Ascending aorta (tissue), 2 donors: ENCODE measurements at regions not wholly inside any gene's neighbourhood (a gene's known extent, or its start where the extent isn't known, plus 50 kb on each side); places are given as distances from the start of the nearest gene placed in this dataset.

Experiments used
- DNase-seq, 2 donors: peaks; one replicate each; pipeline ENCODE4 v3.0.0-alpha.2; 2019; ENCODE audit warnings: low spot score in 2 of 2
- H3K27ac ChIP-seq, 2 donors: fragments of 200-600 bp; sonication (generic); one replicate each; pipeline ENCODE4 v1.5.1; 2016 to 2017; ENCODE audit warnings: mild to moderate bottlenecking in 1 of 2
- H3K27me3 ChIP-seq: fragments of 200-600 bp; sonication (generic); one replicate; pipeline ENCODE4 v1.5.1; 2017
- H3K36me3 ChIP-seq, 2 donors: fragments of 200-600 bp; sonication (generic); one replicate each; pipeline ENCODE4 v1.5.1; 2016
- H3K4me1 ChIP-seq, 2 donors: fragments of 200-600 bp; sonication (generic); one replicate each; pipeline ENCODE4 v1.5.1; 2016 to 2017; ENCODE audit warnings: mild to moderate bottlenecking in 1 of 2
- H3K4me3 ChIP-seq, 2 donors: fragments of 200-600 bp; sonication (generic); one replicate each; pipeline ENCODE4 v1.5.1; 2016 to 2017; ENCODE audit warnings: mild to moderate bottlenecking in 1 of 2
- H3K9me3 ChIP-seq, 2 donors: fragments of 200-600 bp; sonication (generic); one replicate each; pipeline ENCODE4 v1.5.1; 2016
- CTCF ChIP-seq, 3 experiments: fragments of 200-600 bp in 2 of 3; fragments of 450-650 bp in 1 of 3; sonication (generic) in 2 of 3; IDR thresholded peaks; one replicate each; pipeline ENCODE4 v1.5.1; 2016 to 2019; ENCODE audit warnings: antibody characterized with exemption in 3 of 3, mild to moderate bottlenecking in 1 of 3, moderate library complexity in 1 of 3
- intact Hi-C: fragments of 100-400 bp; cut with DNase I; formaldehyde crosslinking; loops from one replicate; pipeline ENCODE4 v1.15.1; 2023

GRCh38 chr10:62657244-62657835, 147.2 kb upstream of the ADO start:
- no peak overlapping the region for H3K27ac ChIP-seq
- no peak for DNase-seq
- H3K4me3 ChIP-seq = no peak overlapping the region
- H3K36me3 ChIP-seq = no peaks in the 10 kb centered on the region
- peaks cover 0 to 4% of the 10 kb centered on the region in 2 donors for H3K4me1 ChIP-seq
- H3K9me3 ChIP-seq = no peaks in the 10 kb centered on the region
- TF ChIP-seq CTCF (IDR thresholded peaks at IDR 0.05) = no peak
- no peaks in the 10 kb centered on the region for H3K27me3 ChIP-seq
- intact Hi-C loops = no loop called here

GRCh38 chr10:62658516-62658915, 146.0 kb upstream of the ADO start:
- no peak for TF ChIP-seq CTCF (IDR thresholded peaks at IDR 0.05)
- Histone ChIP-seq H3K4me1 (peaks cover 0 to 4% of the 10 kb centered on the region in 2 donors), H3K36me3 (no peaks in the 10 kb centered on the region), H3K9me3 (no peaks in the 10 kb centered on the region), H3K4me3 (no peak overlapping the region), H3K27me3 (no peaks in the 10 kb centered on the region), H3K27ac (no peak overlapping the region)
- intact Hi-C loops = no loop called here
- no peak for DNase-seq

- intact Hi-C loops = no loop called here
- DNase-seq = no peak
- H3K4me3 ChIP-seq = no peak overlapping the region
- H3K27me3 ChIP-seq = no peaks in the 10 kb centered on the region
- no peaks in the 10 kb centered on the region for H3K36me3 ChIP-seq
- TF ChIP-seq CTCF (IDR thresholded peaks at IDR 0.05) = no peak
- H3K27ac ChIP-seq = no peak overlapping the region
- no peaks in the 10 kb centered on the region for H3K9me3 ChIP-seq
- peaks cover 0 to 4% of the 10 kb centered on the region in 2 donors for H3K4me1 ChIP-seq
These were observed 143.4 kb upstream of the ADO start for GRCh38 chr10:62661143-62661542.

- Histone ChIP-seq H3K9me3 (no peaks in the 10 kb centered on the region), H3K27ac (no peak overlapping the region), H3K4me1 (peaks cover 0 to under 1% of the 10 kb centered on the region in 2 donors), H3K27me3 (no peaks in the 10 kb centered on the region), H3K4me3 (no peak overlapping the region), H3K36me3 (no peaks in the 10 kb centered on the region)
- no peak for TF ChIP-seq CTCF (IDR thresholded peaks at IDR 0.05)
- DNase-seq = no peak
- intact Hi-C loops = no loop called here
These were observed 142.0 kb upstream of the ADO start for GRCh38 chr10:62662486-62662885.

GRCh38 chr10:62665771-62666170, 138.7 kb upstream of the ADO start:
- no peak for DNase-seq
- Histone ChIP-seq H3K4me1 (no peaks in the 10 kb centered on the region), H3K27me3 (no peaks in the 10 kb centered on the region), H3K4me3 (no peak overlapping the region), H3K36me3 (no peaks in the 10 kb centered on the region), H3K27ac (no peak overlapping the region), H3K9me3 (no peaks in the 10 kb centered on the region)
- intact Hi-C loops = no loop called here
- no peak for TF ChIP-seq CTCF (IDR thresholded peaks at IDR 0.05)

GRCh38 chr10:62666275-62666674, 138.2 kb upstream of the ADO start:
- Histone ChIP-seq H3K27me3 (no peaks in the 10 kb centered on the region), H3K9me3 (no peaks in the 10 kb centered on the region), H3K4me1 (no peaks in the 10 kb centered on the region), H3K27ac (no peak overlapping the region), H3K4me3 (no peak overlapping the region), H3K36me3 (no peaks in the 10 kb centered on the region)
- TF ChIP-seq CTCF (IDR thresholded peaks at IDR 0.05) = no peak
- intact Hi-C loops = no loop called here
- DNase-seq = no peak
